HG03139 (cell line): ENCODE measurements at regions not wholly inside any gene's neighbourhood (a gene's known extent, or its start where the extent isn't known, plus 50 kb on each side); places are given as distances from the start of the nearest gene placed in this dataset.

Experiments used
- ATAC-seq: cut with Tn5 transposase; IDR thresholded peaks from one replicate; pipeline ENCODE4 v1.9.1; 2021; ENCODE audit not compliant: unreplicated experiment

DNA sequence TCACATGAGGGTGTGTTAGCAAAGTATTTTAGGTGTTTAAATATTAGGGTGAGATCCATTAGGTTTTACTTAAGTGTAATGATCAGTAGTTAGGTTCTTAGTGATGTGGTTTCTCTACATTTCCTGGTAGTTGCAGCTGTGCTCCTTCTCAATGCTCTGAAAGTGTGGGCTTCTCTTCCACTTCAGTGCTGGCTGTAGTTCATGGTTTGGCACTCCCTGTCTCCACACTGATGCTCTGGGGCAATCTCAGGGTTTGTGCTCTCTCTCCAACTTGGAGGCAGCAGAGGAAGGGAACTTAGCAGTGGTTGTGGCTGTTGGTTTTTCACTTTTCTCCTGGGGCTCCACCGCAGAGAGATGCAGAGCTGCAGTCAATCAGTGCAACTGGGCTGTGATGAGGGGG, 507.5 kb downstream of the TMEM232 start:
- no peak for ATAC-seq

DNA sequence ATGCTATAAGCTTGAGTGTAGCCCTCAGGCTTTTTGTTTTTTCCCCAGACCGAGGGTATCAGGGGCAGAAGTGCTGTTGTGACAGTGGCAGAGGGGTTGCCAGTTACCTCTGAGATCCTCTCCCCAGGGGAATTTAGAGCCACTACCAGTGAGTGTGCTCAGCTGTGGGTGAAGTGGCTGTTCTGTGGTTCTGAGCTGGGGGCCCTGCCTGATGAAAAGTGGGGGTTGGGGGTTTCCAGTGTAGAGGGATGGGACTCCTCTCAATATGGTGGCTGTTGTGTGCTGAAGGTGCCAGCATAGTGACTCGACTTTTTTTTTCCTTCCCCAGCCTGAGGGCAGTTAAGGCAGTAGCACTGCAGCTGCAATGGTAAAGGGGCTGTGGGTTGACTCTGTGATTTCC, 506.7 kb downstream of the TMEM232 start:
- no peak for ATAC-seq

DNA sequence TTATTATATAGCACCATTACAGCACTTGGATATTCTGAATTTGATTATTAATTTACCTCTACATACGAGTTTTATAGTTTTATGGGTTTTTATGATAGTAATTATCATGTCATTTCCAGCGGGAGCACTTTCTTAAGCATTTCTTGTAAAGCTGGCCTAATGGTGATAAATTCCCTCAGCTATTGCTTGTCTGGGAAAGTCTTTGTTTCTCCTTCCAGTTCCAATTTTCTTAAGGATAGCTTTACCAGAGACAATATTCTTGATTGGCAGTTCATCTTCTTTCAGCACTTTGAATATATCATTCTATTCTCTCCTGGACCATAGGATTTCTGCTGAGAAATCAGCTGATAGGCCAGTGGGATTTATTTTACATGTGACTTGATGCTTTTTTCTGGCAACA, 505.4 kb downstream of the TMEM232 start:
- no peak for ATAC-seq

DNA sequence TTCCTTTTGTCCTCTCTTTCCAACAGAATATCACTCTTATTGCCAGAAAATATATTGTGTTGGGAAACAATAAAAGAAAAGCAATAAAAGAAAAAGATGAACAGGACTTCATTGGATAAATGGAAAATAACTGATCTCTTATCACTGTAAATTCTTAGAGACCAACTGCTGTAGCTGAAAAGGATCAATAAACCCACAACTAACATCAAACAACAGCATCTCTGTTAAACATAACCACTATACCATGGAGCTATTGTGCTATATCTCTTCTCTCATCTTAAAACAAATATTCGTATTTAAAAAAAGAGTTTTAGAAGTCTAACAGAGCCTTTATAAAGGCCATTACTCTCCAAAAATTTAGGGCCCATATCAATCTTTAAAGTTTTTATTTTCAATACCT, 502.4 kb downstream of the TMEM232 start:
- no peak for ATAC-seq

DNA sequence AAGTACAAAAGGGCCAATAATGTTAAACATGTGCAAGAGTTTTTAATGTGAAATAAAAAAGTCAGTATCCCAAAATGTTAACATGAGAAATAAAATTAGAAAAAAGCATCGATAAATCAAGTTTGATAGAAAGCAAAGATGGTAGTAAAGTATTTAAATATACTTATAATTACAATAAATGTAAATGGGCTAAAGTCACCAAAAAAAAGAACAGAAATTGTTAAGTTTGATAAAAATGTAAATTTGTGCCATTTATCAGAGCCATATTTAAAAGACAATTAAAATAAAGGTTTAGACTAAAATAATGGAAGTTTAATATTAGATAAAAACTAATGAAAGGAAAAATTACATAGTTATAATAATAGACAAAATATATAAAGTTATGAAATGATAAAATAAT, 500.5 kb downstream of the TMEM232 start:
- no peak for ATAC-seq

DNA sequence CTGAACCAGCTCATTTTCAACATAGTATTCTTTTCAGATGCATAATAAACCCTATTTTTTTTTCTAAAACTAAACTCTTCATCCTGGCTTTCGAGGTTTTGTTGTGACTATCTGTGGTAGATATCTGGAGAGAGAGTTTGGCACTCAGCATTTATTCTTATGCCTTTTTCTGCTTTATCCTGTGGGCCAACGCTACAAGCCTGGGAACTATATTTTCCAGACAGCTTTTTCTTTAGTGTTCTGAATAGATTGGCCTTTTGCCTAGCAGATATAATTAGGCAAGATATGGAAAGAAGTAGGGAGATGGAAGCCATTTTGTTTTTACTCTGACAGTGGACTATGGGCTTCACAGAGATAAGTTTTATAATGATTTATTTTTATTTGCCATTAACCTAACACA, 486.7 kb downstream of the TMEM232 start:
- no peak for ATAC-seq

DNA sequence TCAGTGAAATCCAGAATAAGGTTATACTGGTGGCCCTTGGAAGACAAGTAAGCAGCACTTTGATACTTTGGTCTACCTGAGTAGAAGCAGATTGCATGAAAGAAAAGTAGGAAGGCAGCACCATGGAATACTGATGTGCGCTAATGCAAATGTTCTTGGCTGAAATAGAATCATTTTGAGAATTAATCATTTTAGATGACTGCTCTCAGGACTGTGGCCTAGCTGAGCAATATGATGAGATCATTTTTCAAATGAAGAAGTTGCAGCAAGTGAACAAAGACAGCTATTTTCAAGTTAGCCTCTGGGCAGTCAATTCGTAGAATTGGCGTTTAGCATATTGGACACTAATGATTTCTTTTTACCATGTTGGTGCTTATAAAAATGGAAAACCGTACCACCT, 483.5 kb downstream of the TMEM232 start:
- no peak for ATAC-seq

DNA sequence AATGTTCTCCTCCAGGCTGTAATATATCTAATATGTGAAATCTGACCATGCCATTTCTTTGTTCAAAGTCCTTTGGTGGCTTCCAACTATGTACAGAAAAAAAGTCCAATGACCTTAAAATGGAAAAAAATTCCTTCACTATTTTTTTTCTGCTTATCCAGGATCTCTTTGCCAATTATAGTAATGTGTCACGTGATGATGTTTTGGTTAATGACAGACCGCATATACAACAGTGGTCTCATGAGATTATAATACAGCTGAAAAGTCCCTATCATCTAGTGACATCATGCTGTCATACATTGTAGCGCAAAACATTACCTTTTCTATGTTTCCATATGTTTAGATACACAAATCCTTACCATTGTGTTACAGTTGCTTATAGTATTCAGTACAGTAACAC, 477.6 kb downstream of the TMEM232 start:
- ATAC-seq: no peak

DNA sequence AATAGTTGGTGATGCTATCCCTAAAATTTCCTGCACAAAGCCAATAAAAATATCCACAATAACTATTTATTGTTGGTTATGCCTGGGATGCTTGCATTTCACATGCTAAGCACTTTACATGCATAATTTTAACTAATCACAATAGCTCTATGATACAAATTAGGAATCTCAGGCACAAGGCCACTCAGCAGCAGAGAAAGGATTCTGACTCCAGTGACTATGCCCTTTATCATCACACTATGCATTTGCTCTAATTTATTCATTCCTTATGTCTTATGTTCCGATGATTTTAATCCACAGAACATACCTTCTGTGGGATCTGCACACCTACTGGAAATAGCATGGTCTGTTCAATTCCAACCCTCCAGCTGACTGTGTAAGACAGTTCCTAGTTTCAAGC, 476.1 kb downstream of the TMEM232 start:
- no peak for ATAC-seq

DNA sequence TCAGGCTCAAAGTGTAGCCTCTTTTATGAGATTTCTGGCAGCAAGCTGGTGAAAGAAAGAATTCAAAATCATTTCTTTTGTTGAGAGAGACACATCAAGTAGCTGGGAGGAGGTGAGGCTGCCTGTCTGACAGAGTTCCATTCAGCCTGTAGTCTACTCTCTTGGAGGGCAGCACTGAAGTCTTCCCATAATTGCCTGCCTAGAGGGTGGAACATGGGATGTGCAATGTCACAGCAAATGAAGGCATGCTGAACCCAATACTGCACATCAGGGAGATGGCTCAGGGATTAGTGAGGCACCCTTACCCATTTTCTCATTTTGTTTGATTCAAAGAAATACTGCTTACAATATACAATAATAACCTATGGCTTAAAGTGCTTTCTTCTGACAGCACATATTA, 475.7 kb downstream of the TMEM232 start:
- no peak for ATAC-seq

DNA sequence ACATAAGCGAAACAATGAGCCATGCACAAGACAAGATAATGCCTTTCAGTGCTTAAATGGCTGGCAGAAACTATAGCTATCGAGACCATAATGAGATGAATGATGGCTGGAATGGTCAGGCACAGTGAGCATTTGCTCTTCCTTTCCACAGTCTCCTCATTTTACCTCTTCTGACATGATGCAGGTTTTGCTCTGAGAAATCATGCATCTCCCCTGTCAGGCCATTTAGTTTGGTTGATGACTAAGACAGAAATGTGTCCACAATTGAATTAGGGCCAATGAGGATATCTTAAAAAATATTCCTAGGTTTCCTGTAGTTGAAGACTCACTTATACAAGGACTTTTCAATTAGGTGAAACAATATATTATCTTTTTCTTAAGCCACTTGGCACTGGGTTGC, 475.1 kb downstream of the TMEM232 start:
- ATAC-seq: no peak

DNA sequence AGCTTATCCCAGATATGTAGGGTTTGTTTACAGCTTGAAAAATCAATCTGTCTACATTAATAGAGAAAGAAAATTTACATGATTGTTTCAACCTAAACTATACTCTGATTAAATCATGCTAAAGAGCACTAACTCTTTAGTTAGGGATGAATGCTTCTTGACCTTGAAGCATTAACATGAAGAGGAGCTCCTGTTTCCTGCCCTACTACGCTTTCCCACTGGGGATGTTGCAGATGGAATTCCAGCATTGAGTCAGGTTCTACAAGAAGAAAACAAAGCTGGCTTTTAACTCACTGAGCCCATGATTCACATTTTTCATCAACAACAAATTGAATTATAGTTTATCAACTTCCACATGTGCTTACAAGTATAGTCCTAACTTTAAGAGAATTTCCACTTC, 471.3 kb downstream of the TMEM232 start:
- no peak for ATAC-seq

DNA sequence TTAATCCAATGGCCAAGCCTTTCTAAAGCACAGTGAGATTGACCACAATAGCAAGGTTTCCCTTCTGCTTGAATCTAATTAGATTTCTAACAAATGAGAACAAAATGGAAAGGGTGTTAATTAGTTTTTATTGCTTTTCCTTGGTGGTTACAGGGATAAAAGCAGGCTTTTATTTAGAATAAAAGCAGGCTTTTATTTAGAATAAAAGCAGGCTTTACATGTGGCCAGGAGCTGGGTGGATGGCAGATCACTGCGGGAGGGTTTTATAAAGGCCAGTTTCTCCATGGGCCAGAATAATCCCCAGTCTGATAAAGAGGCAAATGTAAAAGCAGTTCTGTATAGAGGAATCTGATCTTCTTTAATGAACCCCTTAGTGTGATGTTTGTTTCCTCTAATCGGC, 470.2 kb downstream of the TMEM232 start:
- no peak for ATAC-seq

DNA sequence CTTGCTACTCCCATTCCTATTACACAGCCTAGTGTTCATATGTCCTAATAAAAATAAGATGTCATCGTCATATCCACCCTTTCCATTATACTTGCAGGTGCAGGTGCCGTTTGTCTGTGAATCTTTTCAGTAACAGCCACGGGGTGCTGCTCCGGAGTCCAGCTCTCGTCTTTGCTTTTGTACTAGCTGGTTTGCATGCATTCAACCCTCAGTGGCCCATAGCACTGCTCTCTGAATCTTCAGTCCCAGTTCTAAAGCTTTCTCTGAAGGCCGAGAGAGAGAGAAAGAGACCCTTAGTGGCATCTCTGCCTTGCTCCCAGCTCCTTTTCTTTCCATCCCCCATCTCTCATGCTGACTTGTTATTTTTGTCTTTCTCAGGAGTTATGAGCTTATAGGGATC, 468.5 kb downstream of the TMEM232 start:
- no peak for ATAC-seq

DNA sequence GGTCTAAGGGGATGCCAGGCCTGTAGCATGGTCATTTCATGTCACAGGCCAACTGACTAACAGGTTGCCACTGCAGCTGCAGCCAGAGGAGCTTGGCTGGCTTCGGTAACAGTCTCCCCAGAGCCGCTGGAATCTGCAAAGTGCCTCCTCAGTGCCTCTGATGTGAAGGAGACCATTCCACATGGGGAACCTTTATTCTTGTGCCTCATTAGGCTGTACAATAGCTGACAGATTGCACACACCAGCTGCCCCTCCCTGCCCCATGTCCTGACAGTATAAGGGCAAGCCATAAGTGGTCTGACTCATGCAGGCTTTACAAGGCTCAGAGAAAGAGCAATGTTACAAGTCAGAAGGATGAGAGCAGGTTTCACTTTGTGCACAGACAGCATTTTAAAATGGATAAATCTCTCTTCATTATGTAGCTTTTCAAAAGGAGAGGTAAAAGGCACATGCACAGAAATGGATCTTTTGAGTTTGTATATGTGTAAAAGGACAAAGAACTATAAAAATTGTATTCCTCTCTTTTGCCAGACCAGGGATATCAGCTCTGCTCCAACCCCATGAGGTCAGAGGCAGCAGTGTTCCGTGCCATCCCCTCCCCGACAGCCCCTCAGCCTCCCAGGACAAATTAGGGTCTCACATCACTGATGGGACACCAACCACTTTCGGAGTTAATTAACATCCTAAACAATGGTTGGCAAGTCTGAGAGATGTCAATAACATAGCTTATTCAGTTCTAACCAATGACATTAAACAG, 467.8 kb downstream of the TMEM232 start:
- no peak for ATAC-seq

DNA sequence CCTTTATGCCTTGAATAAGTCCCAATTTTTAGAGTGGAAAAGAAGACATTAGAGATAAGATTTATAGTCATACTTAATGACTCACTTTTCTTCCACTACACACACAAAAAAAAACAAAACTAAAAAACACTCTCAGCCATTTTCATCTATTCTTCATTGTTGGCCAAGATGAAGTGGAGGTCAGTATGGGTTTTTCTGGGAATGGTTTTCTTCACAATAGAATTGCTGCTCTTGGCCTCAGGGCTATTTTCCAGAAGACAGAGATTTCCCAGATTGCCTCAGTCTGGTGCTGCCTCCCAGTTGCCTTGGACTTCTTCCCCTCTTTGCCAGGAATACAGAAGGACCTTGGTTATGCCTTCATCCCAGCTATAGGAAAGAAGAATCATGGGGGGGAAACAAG, 463.7 kb downstream of the TMEM232 start:
- no peak for ATAC-seq

DNA sequence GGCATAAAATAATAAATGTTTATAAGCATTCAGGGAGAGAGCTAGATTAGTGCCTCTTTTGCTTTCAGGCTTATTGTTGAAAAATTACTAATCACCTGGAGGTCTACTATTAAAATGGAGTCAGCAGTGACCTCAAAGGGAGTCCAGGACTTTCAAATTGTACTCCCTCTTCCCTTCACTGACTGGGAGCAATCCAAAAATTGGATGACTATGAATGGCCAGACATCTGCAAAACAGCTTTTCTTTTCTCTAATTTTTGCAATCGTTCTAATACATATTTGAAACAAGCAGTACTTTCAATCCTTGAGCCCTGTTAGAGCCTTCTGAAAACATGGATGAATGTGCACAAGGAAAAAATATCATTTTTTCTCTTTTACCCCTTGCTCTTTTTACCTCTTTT, 461.8 kb downstream of the TMEM232 start:
- ATAC-seq: no peak

DNA sequence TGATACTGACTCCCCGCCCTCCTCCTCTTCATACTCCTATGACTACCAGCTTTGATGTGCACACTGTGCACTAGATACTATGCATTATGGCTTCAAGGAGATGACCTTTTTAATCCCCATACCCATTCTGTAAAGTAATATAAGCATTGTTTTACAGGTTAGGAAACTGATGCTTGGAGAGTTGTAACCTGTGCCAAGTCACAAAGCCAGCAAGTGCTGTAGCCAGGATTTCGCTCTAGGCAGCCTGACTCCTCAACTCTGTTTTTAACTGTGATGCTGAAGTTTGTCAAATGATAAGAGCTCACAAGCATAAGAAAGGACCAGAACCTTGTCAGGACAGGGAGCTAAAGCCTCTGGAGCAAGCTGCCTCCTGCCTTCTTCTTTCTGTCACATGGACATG, 461.3 kb downstream of the TMEM232 start:
- no peak for ATAC-seq

DNA sequence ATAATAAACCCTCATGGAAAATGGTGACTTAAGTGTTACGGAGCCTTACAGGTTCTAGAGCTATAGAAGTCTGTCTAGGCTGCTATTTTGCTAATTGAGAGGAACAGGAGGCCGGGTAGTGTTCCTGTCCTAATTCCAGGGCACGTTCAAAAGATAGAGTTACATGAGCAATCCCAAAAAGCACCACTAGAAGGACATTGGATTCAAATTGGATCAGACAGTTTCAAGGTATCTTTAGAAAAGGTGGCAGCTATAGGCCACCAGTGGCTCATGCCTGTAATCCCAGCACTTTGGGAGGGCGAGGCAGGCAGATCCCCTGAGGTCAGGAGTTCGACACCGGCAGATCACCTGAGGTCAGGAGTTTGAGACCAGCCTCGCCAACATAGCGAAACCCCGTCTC, 458.8 kb downstream of the TMEM232 start:
- ATAC-seq: no peak

DNA sequence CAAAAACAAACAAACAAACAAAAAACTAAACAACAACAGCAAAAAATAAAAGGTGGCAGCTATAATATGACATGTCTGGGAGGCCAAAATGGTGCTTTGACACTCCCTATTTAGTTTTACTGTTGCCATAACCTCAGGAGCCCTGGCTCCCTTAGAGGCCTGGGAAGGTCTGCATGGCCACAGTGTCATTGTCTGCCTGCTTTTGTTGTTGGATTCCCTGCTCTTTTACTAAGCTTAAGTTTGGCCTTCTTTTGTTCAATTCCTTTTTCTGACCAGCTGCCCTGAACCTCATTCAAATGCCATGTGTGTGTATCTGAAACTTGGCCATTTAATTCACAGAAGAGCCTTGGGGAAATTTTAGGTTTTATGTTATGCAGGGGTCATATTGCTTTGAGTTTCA, 458.2 kb downstream of the TMEM232 start:
- no peak for ATAC-seq

DNA sequence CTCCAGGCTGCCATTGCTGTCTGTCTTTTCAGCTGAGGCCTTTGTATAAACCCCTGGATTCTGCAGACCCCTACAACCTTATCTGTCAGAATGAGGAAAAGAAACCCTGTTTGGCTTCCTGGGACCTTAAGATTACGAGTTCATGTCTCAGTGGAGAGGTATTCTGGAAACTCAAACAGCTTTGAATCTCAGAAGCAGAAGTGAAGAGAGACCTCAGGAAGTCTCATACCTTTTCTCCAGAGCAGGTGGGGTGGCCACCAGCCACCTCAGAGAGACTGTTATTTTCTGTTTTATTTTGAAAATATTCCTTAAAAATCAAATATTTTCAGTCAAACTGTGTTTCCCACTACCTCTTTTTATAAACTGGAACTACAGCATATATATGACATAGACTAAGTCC, 457.5 kb downstream of the TMEM232 start:
- ATAC-seq: no peak

DNA sequence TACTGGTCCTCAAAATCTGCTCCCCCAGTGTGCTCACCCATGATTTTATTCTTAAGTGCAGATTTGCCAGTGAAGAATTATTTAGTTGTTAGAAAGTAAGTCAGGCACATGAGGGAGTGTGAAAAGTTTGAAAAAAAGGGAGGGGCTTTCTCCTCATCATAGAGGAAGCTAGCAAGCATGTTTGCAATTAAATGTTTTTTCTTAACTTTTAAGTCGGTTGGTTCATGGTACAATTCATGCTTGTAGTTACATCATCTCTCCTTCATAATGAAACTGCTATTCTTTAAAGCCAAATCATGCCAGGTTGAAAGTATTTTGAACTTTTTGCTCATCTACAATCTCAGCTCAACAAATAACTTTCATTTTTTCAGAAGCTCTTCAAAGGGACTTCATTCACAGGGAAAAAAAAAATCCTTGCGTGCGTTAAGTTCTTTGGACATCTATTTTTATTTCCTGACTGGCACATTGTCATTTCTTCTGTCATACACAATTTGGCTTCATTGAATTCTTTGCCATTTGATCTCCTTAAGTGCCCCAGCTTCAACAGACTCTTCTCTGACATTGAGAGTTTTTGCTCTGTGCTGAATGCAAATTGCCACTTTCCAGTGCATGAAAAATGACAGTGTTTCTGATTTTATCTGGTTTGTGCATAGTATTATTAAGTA, 456.9 kb downstream of the TMEM232 start:
- ATAC-seq: no peak

DNA sequence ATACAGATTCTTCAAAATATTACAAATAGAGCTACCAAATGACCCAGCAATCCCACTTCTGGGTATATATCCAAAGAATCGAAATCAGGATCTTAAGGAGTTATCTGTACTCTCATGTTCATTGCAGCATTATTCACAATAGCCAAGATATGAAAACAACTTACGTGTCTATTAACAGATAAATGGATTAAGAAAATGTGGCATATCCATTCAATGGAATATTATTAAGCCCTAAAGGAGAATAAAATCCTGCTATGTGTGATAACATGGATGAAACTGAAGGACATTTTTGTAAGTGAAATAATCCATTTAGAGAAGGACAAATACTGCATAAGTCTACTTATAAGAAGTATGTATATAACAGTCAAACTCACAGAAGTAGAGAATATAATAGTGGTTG, 450.6 kb downstream of the TMEM232 start:
- no peak for ATAC-seq
